T-helper 17 cell (primary cell): ENCODE measurements at regions not wholly inside any gene's neighbourhood (a gene's known extent, or its start where the extent isn't known, plus 50 kb on each side); places are given as distances from the start of the nearest gene placed in this dataset.

Source experiments
- ATAC-seq: fragments of 150-1000 bp; cut with Tn5 transposase; 2 replicates; pipeline ENCODE4 v1.10.0; 2021; ENCODE audit warnings: mild to moderate bottlenecking, moderate library complexity
- DNase-seq, 3 donors: peaks; one replicate each; pipeline versions ENCODE4 v3.0.0 to v3.0.0-alpha.2; 2020 to 2021
- H3K9me3 ChIP-seq: one replicate; pipeline ENCODE4 v1.7.0; 2013; ENCODE audit warnings: low read length, mild to moderate bottlenecking; ENCODE audit not compliant: control insufficient read depth, poor library complexity, severe bottlenecking
- H3K27ac Mint-ChIP-seq: one replicate; pipeline ENCODE4 v1.8.0; 2022; ENCODE audit warnings: mild to moderate bottlenecking, moderate library complexity, mixed read lengths
- H3K27me3 Mint-ChIP-seq: one replicate; pipeline ENCODE4 v1.8.0; 2022; ENCODE audit warnings: mixed read lengths
- H3K36me3 Mint-ChIP-seq: one replicate; pipeline ENCODE4 v1.8.0; 2022; ENCODE audit warnings: low read depth, mixed read lengths
- H3K4me1 Mint-ChIP-seq: one replicate; pipeline ENCODE4 v1.8.0; 2022; ENCODE audit warnings: mild to moderate bottlenecking, mixed read lengths
- H3K4me3 Mint-ChIP-seq: one replicate; pipeline ENCODE4 v1.8.0; 2022; ENCODE audit warnings: mild to moderate bottlenecking, moderate library complexity, mixed read lengths

DNA sequence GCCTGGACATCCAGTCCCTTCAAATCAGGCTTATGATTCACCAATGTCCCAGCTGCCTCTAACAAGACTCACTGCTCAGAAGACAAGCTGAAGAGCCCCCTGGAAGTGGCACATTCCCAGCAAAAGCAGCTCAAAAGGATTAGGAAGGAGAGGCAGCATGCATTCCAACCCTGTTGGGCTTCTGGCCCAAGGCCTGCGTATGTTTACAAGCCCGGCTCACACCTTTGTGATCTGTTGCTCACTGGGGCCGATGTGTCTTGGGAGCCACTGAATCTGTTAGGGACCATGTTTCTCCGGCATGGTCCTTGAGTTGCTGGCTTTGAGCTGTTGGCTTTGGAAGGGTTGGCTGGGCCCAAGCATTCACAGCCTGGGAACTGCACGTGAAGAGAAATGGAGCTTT lies 81.2 kb upstream of the C1orf174 start:
- H3K36me3 Mint-ChIP-seq, result no peaks in the 10 kb centered on the region
- no peak for DNase-seq

DNA sequence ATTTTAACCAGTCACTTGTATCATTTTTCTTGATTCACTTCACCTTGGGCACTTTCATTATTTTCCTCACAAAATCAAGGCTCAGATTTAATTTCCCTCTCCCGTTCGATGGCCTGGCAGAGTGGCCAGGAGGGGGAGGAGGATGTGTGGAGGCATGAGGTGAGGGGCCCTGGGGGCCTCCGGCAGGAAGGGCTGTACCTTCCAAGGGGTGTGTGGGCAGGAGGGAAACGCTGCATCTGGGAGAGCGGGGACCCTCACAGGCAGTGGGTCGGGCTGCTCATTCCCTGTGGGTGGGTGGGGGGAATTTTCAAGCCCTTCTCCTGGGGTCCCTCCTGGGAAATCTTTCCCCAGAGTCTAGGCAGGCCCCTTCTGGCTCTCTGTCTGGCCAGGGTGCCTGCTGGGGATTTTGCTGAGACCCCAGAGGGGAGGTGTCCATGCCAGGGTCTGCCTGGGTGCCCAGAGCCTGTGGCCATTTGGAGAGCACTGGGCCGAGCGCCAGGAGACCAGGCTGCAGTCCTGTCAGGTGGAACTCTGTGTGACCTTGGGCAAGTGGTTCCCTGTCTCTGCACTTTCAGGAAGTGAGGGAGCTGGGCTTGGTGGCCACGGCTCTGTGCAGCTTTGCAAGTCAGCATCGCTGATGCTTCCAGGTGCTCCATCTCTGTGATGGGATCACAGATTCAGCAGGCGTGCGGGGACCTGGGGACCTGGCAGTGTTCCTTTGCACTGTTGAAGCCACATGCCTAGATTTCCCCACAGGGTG lies 81.9 kb upstream of the C1orf174 start:
- H3K4me1 Mint-ChIP-seq, result no peaks in the 10 kb centered on the region
- ATAC-seq (no peak), DNase-seq (no peak)
- H3K9me3 ChIP-seq, result no peaks in the 10 kb centered on the region
- no peak overlapping the region for H3K4me3 Mint-ChIP-seq
- H3K27ac Mint-ChIP-seq, result no peak overlapping the region
- H3K27me3 Mint-ChIP-seq, result peaks cover 25% of the 10 kb centered on the region
- H3K36me3 Mint-ChIP-seq, result no peaks in the 10 kb centered on the region

More for the DNA sequence above, 81.2 kb upstream of the C1orf174 start:
- Mint-ChIP-seq H3K27ac (no peak overlapping the region), H3K4me3 (no peak overlapping the region), H3K27me3 (peaks cover 29% of the 10 kb centered on the region), H3K4me1 (peaks cover 2% of the 10 kb centered on the region)
- no peak for ATAC-seq
- no peaks in the 10 kb centered on the region for H3K9me3 ChIP-seq

- Mint-ChIP-seq H3K36me3 (no peaks in the 10 kb centered on the region), H3K27me3 (peaks cover 19% of the 10 kb centered on the region), H3K4me1 (no peaks in the 10 kb centered on the region), H3K27ac (no peak overlapping the region), H3K4me3 (no peak overlapping the region)
- H3K9me3 ChIP-seq, result no peaks in the 10 kb centered on the region
- no peak for DNase-seq
- ATAC-seq, result no peak
These were observed 83.1 kb upstream of the C1orf174 start for GRCh38 chr1:3983181-3983580.

GRCh38 chr1:3984586-3984985 lies 84.5 kb upstream of the C1orf174 start:
- no peak for ATAC-seq
- no peak overlapping the region for H3K4me3 Mint-ChIP-seq
- H3K9me3 ChIP-seq, result no peaks in the 10 kb centered on the region
- DNase-seq, result no peak
- H3K27ac Mint-ChIP-seq, result no peak overlapping the region
- no peaks in the 10 kb centered on the region for H3K4me1 Mint-ChIP-seq
- H3K36me3 Mint-ChIP-seq, result no peaks in the 10 kb centered on the region
- H3K27me3 Mint-ChIP-seq, result peaks cover 19% of the 10 kb centered on the region

- peaks cover 36% of the 10 kb centered on the region for H3K27me3 Mint-ChIP-seq
- no peaks in the 10 kb centered on the region for H3K36me3 Mint-ChIP-seq
- H3K4me3 Mint-ChIP-seq, result no peak overlapping the region
- no peaks in the 10 kb centered on the region for H3K9me3 ChIP-seq
- no peaks in the 10 kb centered on the region for H3K4me1 Mint-ChIP-seq
- H3K27ac Mint-ChIP-seq, result no peak overlapping the region
- ATAC-seq (no peak), DNase-seq (no peak)
These were observed 86.7 kb upstream of the C1orf174 start for GRCh38 chr1:3986686-3987218.

GRCh38 chr1:3987669-3988235 lies 87.7 kb upstream of the C1orf174 start:
- Mint-ChIP-seq H3K4me1 (no peaks in the 10 kb centered on the region), H3K4me3 (no peak overlapping the region), H3K27ac (no peak overlapping the region), H3K36me3 (no peaks in the 10 kb centered on the region), H3K27me3 (peaks cover 29% of the 10 kb centered on the region)
- DNase-seq (no peak), ATAC-seq (no peak)
- H3K9me3 ChIP-seq, result no peaks in the 10 kb centered on the region

DNA sequence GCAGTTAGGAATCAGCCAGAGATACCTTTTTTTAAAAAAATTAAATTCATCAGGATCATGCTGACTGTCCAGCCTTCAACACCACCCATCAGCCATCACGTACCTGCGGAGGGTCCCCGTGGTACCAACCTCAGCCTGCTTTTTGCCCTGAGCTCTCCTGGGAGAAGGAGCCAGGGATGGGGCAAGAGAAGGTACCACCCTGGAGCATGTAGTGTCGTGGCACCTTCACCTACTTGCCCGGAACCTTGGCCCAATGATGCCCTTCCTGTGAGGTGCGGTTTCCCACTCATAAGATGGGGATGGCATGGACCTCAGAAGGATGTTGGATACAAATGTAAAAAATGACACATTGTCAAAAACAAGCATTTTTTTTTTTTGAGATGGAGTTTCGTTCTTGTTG lies 88.4 kb upstream of the C1orf174 start:
- Mint-ChIP-seq H3K36me3 (no peaks in the 10 kb centered on the region), H3K4me1 (no peaks in the 10 kb centered on the region), H3K4me3 (no peak overlapping the region), H3K27me3 (peaks cover 22% of the 10 kb centered on the region), H3K27ac (no peak overlapping the region)
- DNase-seq (no peak), ATAC-seq (no peak)
- H3K9me3 ChIP-seq, result no peaks in the 10 kb centered on the region

DNA sequence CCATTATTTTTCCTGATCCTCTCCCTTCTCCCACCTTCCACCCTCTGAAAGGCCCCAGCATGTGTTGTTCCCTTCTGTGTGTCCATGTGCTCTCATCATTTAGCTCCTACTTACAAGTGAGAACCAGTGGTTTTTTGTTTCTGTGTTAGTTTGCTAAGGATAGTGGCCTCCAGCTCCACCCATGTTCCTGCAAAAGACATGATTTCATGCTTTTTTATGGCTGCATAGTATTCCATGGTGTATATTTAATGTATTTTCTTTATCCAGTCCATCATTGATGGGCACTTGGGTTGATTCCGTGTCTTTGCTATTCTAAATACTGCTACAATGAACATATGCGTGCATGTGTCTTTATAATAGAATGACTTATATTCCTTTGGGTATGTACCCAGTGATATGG lies 89.4 kb upstream of the C1orf174 start:
- no peak for DNase-seq
- Mint-ChIP-seq H3K36me3 (no peaks in the 10 kb centered on the region), H3K4me1 (no peaks in the 10 kb centered on the region), H3K4me3 (no peak overlapping the region), H3K27ac (no peak overlapping the region), H3K27me3 (peaks cover 27% of the 10 kb centered on the region)
- ATAC-seq, result no peak
- no peaks in the 10 kb centered on the region for H3K9me3 ChIP-seq

GRCh38 chr1:3992103-3992556 lies 92.1 kb upstream of the C1orf174 start:
- no peak overlapping the region for H3K4me3 Mint-ChIP-seq
- no peaks in the 10 kb centered on the region for H3K4me1 Mint-ChIP-seq
- ATAC-seq (no peak), DNase-seq (no peak)
- H3K27me3 Mint-ChIP-seq, result peaks cover 38% of the 10 kb centered on the region
- no peaks in the 10 kb centered on the region for H3K36me3 Mint-ChIP-seq
- no peak overlapping the region for H3K27ac Mint-ChIP-seq
- no peaks in the 10 kb centered on the region for H3K9me3 ChIP-seq

DNA sequence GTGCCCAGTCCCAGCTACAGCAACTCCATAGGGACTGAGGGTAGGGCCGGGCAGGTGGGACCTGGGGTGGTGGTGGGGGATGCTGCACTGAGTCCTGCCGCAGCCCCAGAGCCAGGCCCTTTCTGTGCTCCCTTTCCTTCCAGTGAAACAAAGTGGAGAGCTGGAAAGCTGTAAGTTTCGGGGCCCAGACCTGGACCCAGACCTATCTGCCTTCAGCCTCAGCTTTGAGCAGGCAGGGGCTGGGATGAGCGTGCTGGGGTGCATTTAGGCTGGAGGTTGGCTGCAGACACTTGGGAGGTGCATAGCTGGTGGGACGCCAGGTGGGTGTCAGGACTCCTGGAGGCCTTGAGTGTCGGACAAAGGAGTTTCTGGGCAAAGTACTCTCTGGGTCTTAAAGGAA lies 92.7 kb upstream of the C1orf174 start:
- ATAC-seq (no peak), DNase-seq (no peak)
- no peaks in the 10 kb centered on the region for H3K9me3 ChIP-seq
- Mint-ChIP-seq H3K27me3 (peaks cover 43% of the 10 kb centered on the region), H3K4me3 (no peak overlapping the region), H3K27ac (no peak overlapping the region), H3K36me3 (no peaks in the 10 kb centered on the region), H3K4me1 (no peaks in the 10 kb centered on the region)

DNA sequence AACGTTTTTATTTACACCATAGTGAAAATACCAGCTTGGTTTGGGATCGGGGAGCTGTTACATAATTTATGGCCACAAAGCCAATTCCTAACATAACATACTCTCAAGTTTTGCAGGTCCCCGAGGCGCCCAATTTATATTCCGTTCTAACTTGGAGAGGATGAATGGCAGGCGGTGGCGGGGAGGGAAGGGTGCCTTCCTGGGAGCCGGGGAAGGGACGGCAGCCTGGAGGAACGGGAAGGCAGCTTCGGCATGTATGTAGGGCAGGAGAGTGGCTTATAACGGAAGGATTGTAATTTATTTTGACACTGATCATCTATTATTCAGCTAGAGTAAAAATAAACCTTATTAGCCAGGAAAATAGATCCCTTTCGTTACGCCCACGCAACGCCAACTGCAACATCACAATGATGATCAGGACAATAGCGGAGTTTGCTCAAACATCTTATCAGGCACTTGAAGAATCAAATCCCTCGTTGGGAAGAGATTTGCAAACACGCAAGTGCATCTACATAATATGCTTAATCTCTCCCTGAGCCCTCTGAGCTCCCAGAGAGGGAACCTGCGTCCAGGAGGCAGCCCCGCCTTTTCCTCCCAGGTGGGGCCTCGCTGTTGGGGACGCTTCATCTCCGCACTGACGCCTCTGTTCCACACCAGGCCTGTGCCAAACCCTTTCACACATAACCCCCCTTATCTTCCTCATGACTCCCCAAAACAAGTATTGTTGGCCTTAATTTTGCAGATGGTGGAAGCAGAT lies 93.7 kb upstream of the C1orf174 start:
- peaks cover 2% of the 10 kb centered on the region for H3K36me3 Mint-ChIP-seq
- no peak overlapping the region for H3K4me3 Mint-ChIP-seq
- H3K27me3 Mint-ChIP-seq, result peaks cover 53% of the 10 kb centered on the region
- no peak overlapping the region for H3K27ac Mint-ChIP-seq
- DNase-seq, result no peak
- H3K9me3 ChIP-seq, result no peaks in the 10 kb centered on the region
- peaks cover 3% of the 10 kb centered on the region for H3K4me1 Mint-ChIP-seq
- ATAC-seq, result no peak

- Mint-ChIP-seq H3K27ac (no peak overlapping the region), H3K4me3 (no peak overlapping the region), H3K27me3 (peaks cover 57% of the 10 kb centered on the region), H3K36me3 (peaks cover 2% of the 10 kb centered on the region), H3K4me1 (peaks cover 5% of the 10 kb centered on the region)
- no peaks in the 10 kb centered on the region for H3K9me3 ChIP-seq
- no peak for DNase-seq
- ATAC-seq, result no peak
These were observed 95.2 kb upstream of the C1orf174 start for GRCh38 chr1:3995141-3995780.
